ENCODE measurements at regions not wholly inside any gene's neighbourhood (a gene's known extent, or its start where the extent isn't known, plus 50 kb on each side); places are given as distances from the start of the nearest gene placed in this dataset.
"Not testable (repeated sequence)": the region's sequence is repeated elsewhere in the genome, so short reads cannot be mapped to it uniquely, and the experiment has no call there.

GRCh38 chr15:62281801-62282200 lies 116.7 kb upstream of the C2CD4B start:
- TF ChIP-seq, protein P1, sequence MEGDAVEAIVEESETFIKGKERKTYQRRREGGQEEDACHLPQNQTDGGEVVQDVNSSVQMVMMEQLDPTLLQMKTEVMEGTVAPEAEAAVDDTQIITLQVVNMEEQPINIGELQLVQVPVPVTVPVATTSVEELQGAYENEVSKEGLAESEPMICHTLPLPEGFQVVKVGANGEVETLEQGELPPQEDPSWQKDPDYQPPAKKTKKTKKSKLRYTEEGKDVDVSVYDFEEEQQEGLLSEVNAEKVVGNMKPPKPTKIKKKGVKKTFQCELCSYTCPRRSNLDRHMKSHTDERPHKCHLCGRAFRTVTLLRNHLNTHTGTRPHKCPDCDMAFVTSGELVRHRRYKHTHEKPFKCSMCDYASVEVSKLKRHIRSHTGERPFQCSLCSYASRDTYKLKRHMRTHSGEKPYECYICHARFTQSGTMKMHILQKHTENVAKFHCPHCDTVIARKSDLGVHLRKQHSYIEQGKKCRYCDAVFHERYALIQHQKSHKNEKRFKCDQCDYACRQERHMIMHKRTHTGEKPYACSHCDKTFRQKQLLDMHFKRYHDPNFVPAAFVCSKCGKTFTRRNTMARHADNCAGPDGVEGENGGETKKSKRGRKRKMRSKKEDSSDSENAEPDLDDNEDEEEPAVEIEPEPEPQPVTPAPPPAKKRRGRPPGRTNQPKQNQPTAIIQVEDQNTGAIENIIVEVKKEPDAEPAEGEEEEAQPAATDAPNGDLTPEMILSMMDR (IDR thresholded peaks at IDR 0.05): not testable (repeated sequence)
- TF ChIP-seq POLR2A (IDR thresholded peaks at IDR 0.05): not testable (repeated sequence)
